IMR-90 (cell line): ENCODE measurements at regions not wholly inside any gene's neighbourhood (a gene's known extent, or its start where the extent isn't known, plus 50 kb on each side); places are given as distances from the start of the nearest gene placed in this dataset.

Experiments used
- BHLHE40 ChIP-seq: fragments of 150-350 bp; IDR thresholded peaks from 2 replicates; pipeline ENCODE4 v1.6.1; 2016; ENCODE audit warnings: mild to moderate bottlenecking, low read depth, low read length
- CHD1 ChIP-seq: IDR thresholded peaks from 2 replicates; pipeline ENCODE4 v1.6.1; 2012; ENCODE audit warnings: low read depth, low read length, improper control_type of control experiment
- CTCF ChIP-seq: conservative IDR thresholded peaks from 2 replicates; pipeline ENCODE4 v1.5.1; 2012; ENCODE audit warnings: mild to moderate bottlenecking, low read depth, low read length, improper control_type of control experiment
- ELK1 ChIP-seq: fragments of 150-350 bp; IDR thresholded peaks from 2 replicates; pipeline ENCODE4 v1.6.1; 2016; ENCODE audit warnings: low read depth, mild to moderate bottlenecking, low read length, moderate library complexity, borderline replicate concordance
- MAZ ChIP-seq: IDR thresholded peaks from 2 replicates; pipeline ENCODE4 v1.6.1; 2012; ENCODE audit warnings: low read depth, mild to moderate bottlenecking, low read length, improper control_type of control experiment, moderate library complexity, borderline replicate concordance
- MXI1 ChIP-seq: IDR thresholded peaks from 2 replicates; pipeline ENCODE4 v1.6.1; 2012; ENCODE audit warnings: low read depth, mild to moderate bottlenecking, low read length, moderate library complexity, borderline replicate concordance
- NFE2L2 ChIP-seq: fragments of 150-350 bp; IDR thresholded peaks from 2 replicates; pipeline ENCODE4 v1.6.1; 2016; ENCODE audit warnings: low read depth, mild to moderate bottlenecking, low read length
- POLR2A ChIP-seq: IDR thresholded peaks from 2 replicates; pipeline ENCODE4 v1.6.1; 2012; ENCODE audit warnings: mild to moderate bottlenecking, low read depth, low read length
- RAD21 ChIP-seq: IDR thresholded peaks from 2 replicates; pipeline ENCODE4 v1.6.1; 2012; ENCODE audit warnings: low read length, improper control_type of control experiment
- RCOR1 ChIP-seq: IDR thresholded peaks from 2 replicates; pipeline ENCODE4 v1.6.1; 2012; ENCODE audit warnings: mild to moderate bottlenecking, low read length, improper control_type of control experiment; ENCODE audit not compliant: insufficient replicate concordance
- RFX5 ChIP-seq: IDR thresholded peaks from 2 replicates; pipeline ENCODE4 v1.8.0; 2012; ENCODE audit warnings: low read depth, mild to moderate bottlenecking, low read length, moderate library complexity
- SMC3 ChIP-seq: fragments of 150-350 bp; IDR thresholded peaks from 2 replicates; pipeline ENCODE4 v1.6.1; 2016; ENCODE audit warnings: low read depth, mild to moderate bottlenecking, antibody characterized with exemption, low read length, moderate library complexity
- USF2 ChIP-seq: fragments of 150-350 bp; IDR thresholded peaks from 2 replicates; pipeline ENCODE4 v1.6.1; 2017; ENCODE audit warnings: mild to moderate bottlenecking, antibody characterized with exemption, low read length, low read depth

- TF ChIP-seq USF2 (no peak), CTCF (no peak), CHD1 (no peak), POLR2A (no peak), ELK1 (no peak), NFE2L2 (no peak), SMC3 (no peak), MAZ (no peak), RCOR1 (no peak), RAD21 (no peak), MXI1 (no peak), RFX5 (no peak), BHLHE40 (no peak)
These were observed 1112.3 kb upstream of the FANCL start for GRCh38 chr2:59353306-59353921.
